ENCODE measurements at regions not wholly inside any gene's neighbourhood (a gene's known extent, or its start where the extent isn't known, plus 50 kb on each side); places are given as distances from the start of the nearest gene placed in this dataset.

- TF ChIP-seq CREB1 (IDR thresholded peaks at IDR 0.05; ENCODE audit: low read depth) (no peak), SRF (IDR thresholded peaks at IDR 0.05; ENCODE audit: low read depth in 2 of 2, low read length in 2 of 2) (no peak), POLR2A (IDR thresholded peaks at IDR 0.05; ENCODE audit: low read depth, low read length) (no peak), CTCF (IDR thresholded peaks at IDR 0.05 in 2 of 3, conservative IDR thresholded peaks at IDR 0.05 in 1 of 3; ENCODE audit: control insufficient read depth in 2 of 3, extremely low read depth in 1 of 3, insufficient read depth in 1 of 3, low read depth in 3 of 3, low read length in 3 of 3) (no peak), HDAC6 (IDR thresholded peaks at IDR 0.05; ENCODE audit: unreplicated experiment) (no peak), BHLHE40 (IDR thresholded peaks at IDR 0.05; ENCODE audit: borderline replicate concordance in 1 of 2, low read depth in 2 of 2, low read length in 1 of 2) (no peak)
Measured at GRCh38 chr3:25967385-25967784, 177.5 kb downstream of the OXSM start.
